ENCODE measurements at regions not wholly inside any gene's neighbourhood (a gene's known extent, or its start where the extent isn't known, plus 50 kb on each side); places are given as distances from the start of the nearest gene placed in this dataset.

DNA sequence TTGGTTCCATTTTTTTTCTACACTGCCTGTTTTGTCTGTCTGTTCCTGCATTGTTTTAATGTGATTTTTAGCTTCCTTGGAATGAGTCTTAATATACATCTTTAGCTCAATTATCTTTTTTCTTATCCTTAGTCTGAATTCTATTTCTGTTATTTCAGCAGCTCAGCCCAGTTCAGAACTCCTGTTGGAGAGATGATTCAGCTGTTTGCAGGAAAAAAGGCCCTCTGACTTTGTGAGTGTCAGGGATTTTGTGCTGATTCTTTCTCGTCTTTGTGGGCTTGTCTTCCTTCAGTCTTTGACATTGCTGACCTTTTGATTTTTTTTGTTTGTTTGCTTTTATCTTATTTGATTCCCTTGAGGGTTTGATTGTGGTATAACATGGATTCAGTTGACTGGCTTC lies 343.2 kb upstream of the TRAM1L1 start:
- FAIRE-seq (no peak), DNase-seq (ENCODE audit: low spot score) (no peak)

DNA sequence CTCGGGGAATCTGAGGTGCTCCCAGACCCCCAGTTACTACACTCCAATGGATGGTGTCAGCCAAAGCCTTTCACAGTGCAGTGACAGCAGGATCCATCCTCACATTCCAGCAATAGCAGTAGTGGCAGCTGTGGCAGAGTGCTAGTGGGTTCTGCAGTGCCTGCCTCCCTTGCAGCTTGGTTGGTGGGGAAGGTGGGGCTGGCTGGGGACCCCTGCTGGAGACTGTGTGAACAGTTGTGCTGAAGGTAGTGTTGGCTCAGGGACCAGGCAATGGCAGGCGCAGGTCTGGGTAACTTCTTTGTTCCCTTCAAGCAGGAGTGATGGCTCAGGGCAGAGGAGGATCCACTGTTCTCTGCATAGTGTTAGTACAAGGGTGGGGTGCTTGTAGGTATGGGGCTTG lies 343.7 kb upstream of the TRAM1L1 start:
- FAIRE-seq, result no peak
- DNase-seq (ENCODE audit: low spot score), result no peak

DNA sequence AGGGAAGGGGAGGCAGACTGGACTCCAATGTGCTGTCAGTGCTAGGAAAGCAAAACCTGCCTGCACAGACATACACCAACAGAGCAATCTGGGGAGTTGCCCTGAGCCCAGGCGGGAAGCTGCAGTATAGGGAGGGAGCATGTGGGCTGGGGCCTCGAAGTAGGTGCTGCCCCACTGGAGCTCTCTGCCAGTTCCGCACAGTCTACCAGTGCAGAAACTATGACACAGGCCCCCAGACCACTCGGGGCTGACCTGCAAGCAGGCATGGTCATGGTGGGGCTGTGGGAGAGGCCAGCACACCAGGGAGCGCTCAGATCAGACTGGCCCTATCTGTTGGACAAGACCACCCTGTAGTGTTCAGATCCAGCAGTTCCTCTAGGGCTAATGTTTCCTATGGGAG lies 344.1 kb upstream of the TRAM1L1 start:
- no peak for DNase-seq (ENCODE audit: low spot score)
- no peak for FAIRE-seq

DNA sequence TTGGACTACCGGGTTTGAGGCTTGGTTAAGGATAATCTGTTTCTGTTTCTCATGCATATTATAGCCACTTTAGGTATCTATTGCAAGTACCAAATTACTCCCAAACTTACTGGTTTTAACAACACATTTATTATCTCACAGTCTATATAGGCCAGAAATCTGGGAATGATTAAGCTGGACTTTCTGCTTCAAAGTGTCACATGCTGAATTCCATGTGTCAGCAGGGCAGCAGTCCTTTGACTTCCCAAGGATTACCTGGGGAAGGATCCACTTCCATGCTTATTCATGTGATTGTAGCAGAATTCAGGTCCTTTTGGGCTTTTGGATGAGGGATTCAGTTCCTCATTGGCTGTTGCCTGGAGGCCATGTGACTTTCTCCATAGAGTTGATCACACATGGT lies 349.0 kb upstream of the TRAM1L1 start:
- DNase-seq (ENCODE audit: low spot score), result no peak
- FAIRE-seq, result no peak

DNA sequence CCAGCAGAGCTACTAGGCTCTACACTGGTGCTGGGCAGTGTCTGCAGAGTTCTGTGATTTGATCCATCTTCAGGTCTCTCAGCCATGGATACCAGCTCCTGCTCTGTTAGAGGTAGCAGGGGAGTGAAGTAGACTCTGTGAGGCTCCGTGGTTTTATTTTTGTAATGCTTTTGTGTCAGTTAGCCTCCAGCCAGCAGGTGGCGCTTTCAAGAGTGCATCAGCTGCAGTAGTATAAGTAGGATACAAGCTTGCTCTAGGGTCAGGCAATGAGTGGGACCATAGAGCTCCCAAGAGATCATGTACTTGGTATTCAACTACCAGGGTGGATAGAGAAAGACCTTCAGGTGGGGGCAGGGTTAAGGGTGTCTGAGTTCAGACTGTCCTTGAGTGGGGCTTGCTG lies 362.5 kb upstream of the TRAM1L1 start:
- DNase-seq (ENCODE audit: low spot score) (no peak), FAIRE-seq (no peak)

DNA sequence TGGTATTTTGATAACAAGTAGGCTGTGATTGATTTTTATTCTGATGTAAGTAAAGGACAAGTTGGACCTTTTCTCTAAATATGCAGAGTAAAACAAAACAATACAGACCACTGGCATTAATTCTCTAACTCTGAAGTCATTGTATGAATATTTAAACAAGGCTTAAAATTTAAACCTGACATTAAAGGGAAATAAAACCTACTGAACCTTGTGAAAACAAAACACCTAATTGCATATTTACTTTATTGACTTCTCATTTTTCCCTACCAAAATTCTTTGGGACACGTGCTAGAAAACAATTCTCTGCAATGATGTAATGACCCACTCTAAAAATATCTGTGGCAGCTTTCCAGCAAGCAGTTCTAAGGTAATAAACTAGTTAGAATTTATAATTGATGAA lies 369.7 kb upstream of the TRAM1L1 start:
- DNase-seq (ENCODE audit: low spot score) (no peak), FAIRE-seq (no peak)

DNA sequence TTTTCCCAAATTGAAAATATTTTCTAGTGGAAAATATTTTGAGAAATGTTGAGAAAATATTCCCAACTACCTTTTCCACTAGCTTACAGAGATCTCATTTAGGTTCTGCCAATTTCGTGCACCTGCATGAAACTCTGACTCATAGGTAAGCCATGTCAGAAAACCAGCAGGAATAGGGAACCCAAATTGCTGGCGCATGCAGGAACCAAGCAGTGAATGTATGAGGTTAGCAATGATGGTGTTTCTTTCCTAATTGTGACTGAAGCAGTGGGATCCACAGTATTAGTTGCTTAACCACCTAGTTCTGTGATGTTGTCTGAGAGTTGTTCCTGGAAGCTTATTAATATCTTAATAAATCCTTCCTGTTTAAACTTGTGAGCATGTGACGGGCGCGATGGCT lies 381.0 kb upstream of the TRAM1L1 start:
- DNase-seq (ENCODE audit: low spot score), result no peak
- no peak for FAIRE-seq

DNA sequence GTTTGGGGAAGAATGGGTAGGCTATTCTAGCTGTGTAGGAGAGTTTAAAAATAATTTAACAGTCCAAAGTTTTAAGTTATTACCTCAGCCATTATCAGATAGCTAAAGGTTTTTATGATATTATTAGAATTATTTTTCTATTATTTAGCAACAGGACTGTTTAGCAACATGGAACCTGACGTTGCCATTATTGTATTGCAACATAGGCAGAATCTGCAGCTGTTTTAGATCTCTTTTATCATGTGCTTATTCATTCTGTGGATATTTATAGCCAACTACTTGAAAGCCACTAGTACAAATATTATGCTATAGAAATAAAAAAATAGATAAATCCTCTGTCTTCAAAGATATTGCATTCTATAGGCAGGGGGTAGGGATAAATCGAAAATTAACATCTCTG lies 382.0 kb upstream of the TRAM1L1 start:
- FAIRE-seq, result no peak
- DNase-seq (ENCODE audit: low spot score), result no peak

DNA sequence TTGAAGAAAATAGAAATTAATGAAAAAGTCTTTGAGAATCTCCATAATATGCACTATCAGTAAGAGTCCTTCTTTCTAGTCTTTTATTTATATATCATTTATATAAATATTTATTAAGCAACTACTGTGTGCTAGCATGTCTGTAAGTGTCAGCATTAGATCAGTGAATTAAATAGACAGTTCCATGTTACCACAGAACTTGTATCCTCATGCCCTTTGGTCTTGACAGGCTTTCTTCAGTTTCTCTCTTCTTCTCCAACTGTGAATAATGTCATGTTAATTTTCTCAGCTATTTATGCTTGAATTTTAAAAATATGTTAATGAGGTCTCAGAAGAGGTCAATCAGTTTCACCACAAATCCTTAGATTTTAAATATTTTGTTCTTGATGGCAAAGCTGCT lies 389.6 kb upstream of the TRAM1L1 start:
- DNase-seq (ENCODE audit: low spot score) (no peak), FAIRE-seq (no peak)

DNA sequence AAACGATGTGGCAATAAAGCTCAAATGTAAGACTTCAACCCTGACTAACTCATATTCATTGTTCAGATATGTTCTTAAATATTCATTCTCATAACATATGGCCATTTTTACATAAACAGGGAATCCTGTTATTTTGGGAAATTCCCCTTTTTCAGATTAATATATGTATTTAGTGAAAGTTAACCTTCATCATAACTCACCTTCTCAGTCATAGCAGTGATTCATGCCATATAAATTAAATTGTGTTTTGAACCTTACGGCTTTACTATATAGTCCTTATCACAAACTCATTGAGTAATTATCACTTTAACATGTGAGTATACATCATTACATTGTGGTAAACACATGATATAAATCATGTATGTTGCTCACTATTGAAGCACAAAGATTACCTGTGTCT lies 392.5 kb upstream of the TRAM1L1 start:
- FAIRE-seq (no peak), DNase-seq (ENCODE audit: low spot score) (no peak)

DNA sequence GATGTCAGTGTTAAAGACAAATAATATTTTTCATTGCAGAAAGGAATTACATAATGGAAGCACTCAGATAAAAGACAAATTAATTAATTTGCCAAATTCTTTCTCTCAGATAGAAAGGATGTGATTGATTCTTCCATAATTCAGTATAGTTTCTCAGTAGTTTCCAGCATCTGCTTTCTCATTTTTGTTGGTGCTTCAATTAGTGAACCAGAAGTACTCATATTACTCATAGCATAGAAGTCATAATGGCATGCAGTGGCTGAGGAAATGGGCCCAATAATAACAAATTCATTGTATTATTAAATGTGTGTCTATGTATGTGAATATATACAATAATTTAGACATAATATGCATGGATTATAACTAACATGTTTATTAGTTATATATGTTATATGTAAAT lies 393.3 kb upstream of the TRAM1L1 start:
- no peak for FAIRE-seq

DNA sequence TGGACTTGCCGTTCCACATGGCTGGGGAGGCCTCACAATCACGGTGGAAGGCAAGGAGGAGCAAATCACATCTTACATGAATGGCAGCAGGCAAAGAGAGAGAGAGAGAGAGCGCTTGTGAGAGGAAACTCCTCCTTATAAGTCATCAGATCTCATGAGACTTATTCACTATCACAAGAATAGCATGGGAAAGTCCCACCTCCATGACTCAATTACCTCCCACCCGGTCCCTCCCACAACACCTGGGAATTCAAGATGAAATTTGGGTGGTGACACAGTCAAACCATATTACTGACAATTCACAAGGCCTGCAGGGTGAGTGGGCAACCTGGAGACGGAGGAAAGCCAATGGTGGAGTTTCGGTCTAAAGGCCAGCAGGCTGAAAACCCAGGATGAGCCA lies 394.3 kb upstream of the TRAM1L1 start:
- FAIRE-seq (no peak), DNase-seq (ENCODE audit: low spot score) (no peak)

More for the DNA sequence above, 393.3 kb upstream of the TRAM1L1 start:
- no peak for DNase-seq (ENCODE audit: low spot score)

DNA sequence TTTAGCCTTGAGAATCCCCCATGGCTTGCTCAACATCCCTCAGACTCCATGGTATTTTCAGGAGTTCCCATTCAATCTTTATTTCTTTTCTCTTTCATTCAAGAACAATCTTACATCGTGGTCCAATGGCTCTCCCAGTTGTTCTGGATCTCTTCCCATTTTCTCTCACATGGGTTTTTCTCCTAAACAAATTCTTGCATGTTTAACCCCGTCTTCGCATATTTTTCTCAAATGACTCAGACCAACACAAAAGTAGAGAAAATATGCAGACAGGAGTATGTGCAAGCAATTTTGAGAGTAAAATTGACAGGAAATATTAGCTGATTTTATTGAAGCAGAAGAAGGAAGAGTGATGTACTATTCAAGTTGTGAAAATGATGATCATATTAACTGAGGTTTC lies 396.4 kb upstream of the TRAM1L1 start:
- no peak for FAIRE-seq

DNA sequence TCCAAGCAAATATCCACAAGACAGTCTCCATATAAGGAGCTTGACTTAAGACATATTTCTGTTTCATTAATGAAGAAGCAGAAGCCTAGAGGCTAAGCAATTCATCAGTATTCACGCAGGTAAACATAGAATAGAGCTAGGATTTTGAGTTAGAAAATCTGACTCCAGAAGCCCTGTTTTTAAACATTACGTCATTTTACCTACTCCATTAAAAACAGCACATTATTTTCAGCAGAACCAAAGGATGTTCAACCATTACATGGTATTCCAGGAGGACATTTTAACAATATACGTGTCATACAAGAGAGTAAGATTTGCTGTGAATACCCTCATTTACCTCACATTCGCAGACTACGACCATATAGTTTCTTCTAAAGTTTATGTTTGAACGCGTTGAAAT lies 403.3 kb upstream of the TRAM1L1 start:
- no peak for FAIRE-seq

More for the DNA sequence above, 396.4 kb upstream of the TRAM1L1 start:
- DNase-seq (ENCODE audit: low spot score), result no peak

DNA sequence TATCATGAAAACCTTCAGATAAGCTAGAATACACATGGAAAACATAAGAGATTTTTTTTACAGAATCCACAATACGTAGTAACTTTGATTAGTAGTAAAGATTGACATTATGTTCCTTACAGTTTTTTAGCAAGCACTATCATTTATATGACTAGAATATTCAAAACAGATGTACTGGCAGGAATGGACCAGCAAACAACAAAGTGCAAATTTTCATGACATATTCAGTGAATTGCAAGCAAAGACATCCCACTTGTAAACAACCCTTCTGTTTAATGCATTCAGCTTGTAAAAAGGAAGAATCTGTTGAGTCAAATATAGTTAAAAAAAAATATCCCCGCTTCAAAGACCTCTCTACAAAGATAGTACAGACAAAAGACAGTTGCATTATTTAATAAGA lies 403.7 kb upstream of the TRAM1L1 start:
- DNase-seq (ENCODE audit: low spot score), result no peak
- FAIRE-seq, result no peak

More for the DNA sequence above, 403.3 kb upstream of the TRAM1L1 start:
- no peak for DNase-seq (ENCODE audit: low spot score)

DNA sequence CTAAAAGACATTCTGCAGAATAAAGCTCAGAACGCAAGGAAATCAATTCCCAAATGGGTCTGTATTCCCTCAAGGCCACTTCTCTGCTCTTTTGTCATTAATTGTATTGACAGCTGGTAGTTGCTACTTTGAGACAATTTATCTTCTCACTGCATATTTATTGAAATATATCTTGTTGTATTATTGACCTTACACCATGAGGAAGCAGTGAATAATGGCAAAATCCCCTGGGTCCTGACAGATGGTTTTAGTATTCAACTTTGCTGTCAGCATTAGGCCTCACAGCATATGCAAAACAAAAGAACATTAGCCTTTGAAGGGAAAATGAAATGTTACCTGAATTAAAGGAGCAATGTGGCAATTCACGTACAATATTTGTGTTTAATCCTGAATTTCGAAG lies 406.1 kb upstream of the TRAM1L1 start:
- no peak for DNase-seq (ENCODE audit: low spot score)
- FAIRE-seq, result no peak

DNA sequence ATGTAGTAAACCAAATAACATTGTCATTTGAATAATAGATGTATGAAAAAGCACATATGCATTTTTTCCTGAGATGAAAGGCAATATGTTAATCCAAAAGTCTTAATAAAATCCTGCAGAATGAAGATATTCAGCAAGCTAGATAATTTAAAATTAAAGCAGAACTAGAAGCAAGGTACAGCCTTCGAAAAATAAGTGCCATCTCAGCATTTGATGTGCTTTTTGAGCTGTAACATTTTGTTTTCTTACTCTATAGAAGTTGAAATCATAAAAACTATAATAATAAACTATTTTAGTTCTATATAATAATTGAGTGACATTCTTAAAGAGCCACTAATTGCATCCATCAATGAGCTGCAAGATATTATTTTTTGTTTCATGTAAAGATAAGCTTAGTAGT lies 410.4 kb upstream of the TRAM1L1 start:
- DNase-seq (ENCODE audit: low spot score) (no peak), FAIRE-seq (no peak)

DNA sequence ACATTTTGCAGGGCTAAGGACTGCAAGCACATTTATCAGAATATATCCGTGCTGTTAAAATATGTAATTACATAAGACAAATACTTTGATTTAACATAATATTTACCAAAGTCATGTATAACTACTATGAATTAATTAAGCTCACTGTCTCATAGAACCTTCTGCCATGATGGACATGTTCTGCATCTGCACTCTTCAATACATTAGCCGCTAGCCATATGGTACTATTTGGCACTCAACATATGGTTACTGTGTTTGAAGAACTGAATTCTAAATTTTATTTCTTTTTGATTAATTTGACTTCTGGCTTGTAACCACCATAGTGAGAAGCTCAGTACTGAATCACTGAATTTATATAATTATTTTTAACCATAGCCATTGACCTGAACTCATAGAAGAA lies 427.0 kb upstream of the TRAM1L1 start:
- DNase-seq (ENCODE audit: low spot score), result no peak
- no peak for FAIRE-seq

DNA sequence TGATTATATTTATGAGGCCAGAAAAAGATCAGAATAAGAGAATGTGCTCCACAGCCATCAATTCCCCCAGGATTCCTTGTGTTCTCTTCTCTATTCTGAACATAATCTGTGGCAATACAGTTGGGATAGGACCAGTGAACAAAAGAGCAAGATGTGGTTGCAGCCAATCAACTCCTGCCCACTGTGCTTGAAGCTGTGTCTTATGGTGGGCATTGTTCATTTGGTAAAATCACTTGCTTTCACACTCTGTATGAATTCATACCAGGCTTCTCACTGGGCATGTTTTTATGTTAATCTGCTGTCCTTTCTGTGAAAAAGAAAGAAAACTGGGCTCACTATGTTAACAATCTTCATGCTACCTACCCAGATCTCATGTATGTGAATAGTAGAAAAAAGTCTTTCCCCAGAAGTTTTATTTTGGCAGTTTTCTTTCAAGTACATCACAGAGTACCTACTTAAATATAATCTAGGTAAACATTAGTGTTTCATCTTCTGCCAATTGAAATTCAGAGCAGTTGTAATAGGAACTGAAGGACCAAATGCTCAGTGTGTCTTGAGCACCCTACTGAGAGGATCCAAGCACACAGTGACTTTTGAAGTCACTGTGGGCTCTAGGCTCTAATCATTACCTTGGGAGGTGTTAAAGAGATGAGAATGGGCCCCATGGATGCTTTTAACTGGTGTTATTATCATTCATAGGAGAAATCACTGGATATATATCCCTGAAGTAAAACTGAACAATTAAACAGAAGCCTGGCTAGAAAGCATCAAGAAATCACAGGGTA lies 429.2 kb upstream of the TRAM1L1 start:
- FAIRE-seq, result no peak
- no peak for DNase-seq (ENCODE audit: low spot score)

DNA sequence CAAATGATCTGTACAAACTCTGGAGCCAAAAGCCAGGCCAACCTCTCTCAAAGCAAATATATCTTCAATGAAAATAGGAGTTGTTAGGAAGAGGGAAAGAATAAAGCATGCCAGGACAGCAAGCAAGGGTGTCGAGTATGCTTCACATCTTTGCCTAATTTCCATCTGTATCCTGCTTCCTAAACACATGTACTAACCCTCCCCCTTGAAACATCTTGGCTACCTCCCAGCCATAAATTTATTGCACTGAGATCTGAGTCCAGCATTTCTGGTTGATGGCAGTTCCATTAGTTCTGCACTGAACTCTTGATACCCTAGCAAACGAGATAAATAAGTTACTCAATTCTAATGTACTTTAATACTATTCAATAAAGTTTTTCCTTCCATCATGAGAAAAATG lies 430.5 kb upstream of the TRAM1L1 start:
- no peak for FAIRE-seq
- no peak for DNase-seq (ENCODE audit: low spot score)

DNA sequence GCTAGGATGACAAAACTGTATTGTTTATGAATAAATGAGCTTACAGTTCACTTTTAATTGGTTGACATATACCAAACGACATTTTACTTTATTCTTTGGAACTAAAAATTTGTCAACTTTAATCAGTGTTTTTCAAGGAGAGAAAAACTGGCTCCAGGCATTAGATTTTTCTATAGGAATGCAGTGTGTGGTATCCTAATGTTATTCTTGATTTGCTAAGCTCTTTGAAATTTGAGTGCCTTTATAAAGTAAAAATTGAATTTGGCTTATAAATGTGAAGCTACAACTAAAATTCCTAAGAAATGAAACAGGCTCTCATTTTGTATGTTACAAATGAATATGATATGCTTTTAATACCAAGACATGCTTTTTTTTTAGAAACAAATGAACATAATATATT lies 442.2 kb upstream of the TRAM1L1 start:
- no peak for DNase-seq (ENCODE audit: low spot score)
- FAIRE-seq, result no peak

DNA sequence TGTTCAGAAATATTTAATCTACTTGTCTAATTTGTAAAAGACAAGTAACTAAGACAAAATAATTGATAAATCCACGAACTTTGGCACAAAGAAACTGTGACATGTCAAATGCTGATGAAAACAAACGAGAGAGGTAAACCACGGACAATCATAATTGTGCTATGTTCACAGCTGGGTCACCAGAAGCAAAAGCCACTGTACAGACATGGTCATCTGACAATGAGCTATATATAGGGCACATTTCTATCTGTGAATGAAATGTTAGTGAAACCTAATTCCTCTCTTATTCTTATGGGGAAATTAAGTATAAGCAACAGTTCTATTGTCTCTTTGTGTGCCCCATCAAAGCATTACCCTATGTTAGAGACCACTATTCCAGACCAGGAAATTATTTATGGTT lies 444.0 kb upstream of the TRAM1L1 start:
- FAIRE-seq, result no peak
- DNase-seq (ENCODE audit: low spot score), result no peak

DNA sequence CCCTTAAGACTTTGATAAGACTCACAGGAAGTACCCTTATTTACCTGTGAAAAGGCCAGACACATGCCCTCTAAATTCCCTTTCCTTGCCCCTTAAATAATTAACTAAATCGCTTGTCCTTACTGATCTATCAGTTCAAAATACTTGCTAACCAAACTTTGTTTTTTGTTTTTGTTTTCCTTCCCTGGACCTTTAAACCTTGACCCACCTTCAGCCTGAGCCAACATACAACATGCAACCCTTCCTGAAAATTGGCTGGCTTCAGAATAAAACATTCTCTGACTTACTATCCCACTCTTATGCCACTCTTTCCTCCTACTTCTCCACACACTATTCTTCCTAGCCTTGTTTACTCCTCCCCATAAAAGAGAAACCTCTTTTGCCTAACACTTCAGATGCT lies 448.1 kb upstream of the TRAM1L1 start:
- DNase-seq (ENCODE audit: low spot score) (no peak), FAIRE-seq (no peak)

DNA sequence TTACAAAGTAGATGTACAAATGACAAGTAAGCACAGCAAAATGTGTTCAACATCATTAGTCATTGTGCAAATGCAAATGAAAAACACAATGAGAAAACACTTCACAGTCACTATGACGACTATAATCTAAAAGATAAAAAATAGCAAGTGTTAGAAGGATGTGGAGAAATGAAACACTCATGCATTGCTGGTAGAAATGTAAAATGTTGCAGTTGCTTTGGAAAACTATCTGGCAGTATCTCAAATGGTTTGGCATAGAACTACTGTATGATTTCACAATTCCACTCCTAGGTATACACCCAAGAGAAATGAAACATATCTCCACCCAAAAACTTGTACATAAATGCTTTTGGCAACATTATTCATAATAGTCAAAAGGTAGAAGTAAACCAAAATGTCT lies 459.7 kb upstream of the TRAM1L1 start:
- DNase-seq (ENCODE audit: low spot score) (no peak), FAIRE-seq (no peak)
